HG02678 (cell line): ENCODE measurements at regions not wholly inside any gene's neighbourhood (a gene's known extent, or its start where the extent isn't known, plus 50 kb on each side); places are given as distances from the start of the nearest gene placed in this dataset.
A peak's percentile ranks its signal among the peaks of the same experiment; 100 is the strongest.

ENCODE experiments used
- ATAC-seq: cut with Tn5 transposase; IDR thresholded peaks from one replicate; pipeline ENCODE4 v1.9.1; 2021; ENCODE audit warnings: mild to moderate bottlenecking, moderate library complexity; ENCODE audit not compliant: unreplicated experiment

GRCh38 chr15:68524753-68525584 lies 53.8 kb upstream of the CORO2B start:
- ATAC-seq = no peak

- ATAC-seq = no peak
Measured at GRCh38 chr15:68525815-68526214, 53.0 kb upstream of the CORO2B start.

DNA sequence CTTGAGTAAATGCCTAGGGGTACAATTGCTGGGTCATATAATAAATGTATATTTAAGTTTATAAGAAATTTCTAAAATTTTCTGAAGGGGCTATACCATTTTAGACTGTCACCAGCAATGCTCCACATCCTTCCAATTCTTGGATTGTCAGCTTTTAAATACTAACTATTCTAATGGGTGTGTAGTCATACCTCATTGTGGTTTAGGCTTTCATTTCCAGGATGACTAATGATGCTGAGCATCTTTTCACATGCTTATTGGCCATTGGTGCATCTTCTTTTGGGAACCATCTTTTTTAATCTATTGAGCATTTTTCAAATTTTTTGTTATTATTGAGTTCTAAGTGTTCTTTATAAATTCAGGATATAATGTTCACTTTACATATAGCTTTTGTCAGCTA lies 52.5 kb upstream of the CORO2B start:
- peak; percentile 50 for ATAC-seq

- ATAC-seq = no peak
Measured at GRCh38 chr15:68526784-68527183, 52.0 kb upstream of the CORO2B start.

DNA sequence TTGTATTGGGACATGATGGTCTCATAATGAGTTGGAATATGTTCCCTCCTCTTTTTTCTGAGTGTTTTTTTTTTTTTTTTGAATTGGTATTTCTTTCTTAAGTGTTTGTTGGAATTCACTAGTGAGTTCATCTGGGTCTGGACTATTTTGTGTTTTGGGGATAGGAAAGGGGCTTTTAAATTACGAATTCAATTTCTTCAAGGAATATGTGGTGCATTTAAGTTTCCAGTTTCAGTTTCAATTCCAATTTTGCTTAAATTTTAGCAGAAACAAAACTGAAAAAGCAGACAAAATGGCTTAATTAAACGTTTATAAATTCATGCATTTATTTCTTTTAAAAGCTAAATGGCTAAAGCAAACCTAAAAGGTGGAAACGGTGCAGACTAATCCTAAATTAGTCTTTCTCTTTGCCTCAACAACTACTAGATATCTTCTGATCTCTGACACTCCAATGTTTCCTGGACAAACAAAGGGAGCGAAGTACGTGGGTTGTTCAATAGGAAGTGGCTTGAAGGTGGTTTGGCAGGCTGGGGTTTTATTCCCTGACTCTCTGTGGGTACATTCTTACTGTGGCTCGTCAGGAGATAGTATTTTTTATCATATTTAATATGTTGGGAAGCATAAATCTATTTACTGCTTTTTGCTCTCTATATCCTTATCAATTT lies 50.0 kb upstream of the CORO2B start:
- ATAC-seq = no peak
